Stimulated activated effector memory CD8-positive, alpha-beta T cell treated with anti-CD3 and anti-CD28 coated beads, Interleukin-12 subunit alpha, Interleukin-12 subunit beta, amount 100 ng/mL, for 72 hours (primary cell): ENCODE measurements at regions not wholly inside any gene's neighbourhood (a gene's known extent, or its start where the extent isn't known, plus 50 kb on each side); places are given as distances from the start of the nearest gene placed in this dataset.
"Not testable (repeated sequence)": the region's sequence is repeated elsewhere in the genome, so short reads cannot be mapped to it uniquely, and the experiment has no call there.

Experiments
- ATAC-seq: fragments of 150-1000 bp; cut with Tn5 transposase; 2 replicates; pipeline ENCODE4 v1.10.0; 2021
- DNase-seq, 2 donors: peaks; one replicate each; pipeline ENCODE4 v3.0.0; 2021 to 2022; ENCODE audit warnings: low spot score in 2 of 2
- H3K27ac Mint-ChIP-seq: one replicate; pipeline ENCODE4 v1.8.0; 2022; ENCODE audit warnings: mild to moderate bottlenecking, mixed read lengths
- H3K36me3 Mint-ChIP-seq: one replicate; pipeline ENCODE4 v1.8.0; 2022; ENCODE audit warnings: mild to moderate bottlenecking, mixed read lengths
- H3K4me1 Mint-ChIP-seq: one replicate; pipeline ENCODE4 v1.8.0; 2022; ENCODE audit warnings: mixed read lengths
- H3K4me3 Mint-ChIP-seq: one replicate; pipeline ENCODE4 v1.8.0; 2022; ENCODE audit warnings: mild to moderate bottlenecking, mixed read lengths
- H3K9me3 Mint-ChIP-seq: one replicate; pipeline ENCODE4 v1.8.0; 2022; ENCODE audit warnings: mixed read lengths

GRCh38 chr16:66032841-66033240 lies 333.6 kb upstream of the CDH5 start:
- ATAC-seq: no peak
- no peaks in the 10 kb centered on the region for H3K4me1 Mint-ChIP-seq
- no peaks in the 10 kb centered on the region for H3K36me3 Mint-ChIP-seq
- peaks cover 8% of the 10 kb centered on the region for H3K9me3 Mint-ChIP-seq
- no peak overlapping the region for H3K27ac Mint-ChIP-seq
- no peak for DNase-seq
- no peak overlapping the region for H3K4me3 Mint-ChIP-seq

- Mint-ChIP-seq H3K9me3 (peaks cover 8% of the 10 kb centered on the region), H3K4me3 (no peak overlapping the region), H3K4me1 (no peaks in the 10 kb centered on the region), H3K27ac (no peak overlapping the region), H3K36me3 (no peaks in the 10 kb centered on the region)
- no peak for ATAC-seq
- DNase-seq: no peak
These were observed 336.5 kb upstream of the CDH5 start for GRCh38 chr16:66030036-66030435.

- no peaks in the 10 kb centered on the region for H3K4me1 Mint-ChIP-seq
- no peaks in the 10 kb centered on the region for H3K36me3 Mint-ChIP-seq
- H3K9me3 Mint-ChIP-seq: peaks cover 11% of the 10 kb centered on the region
- no peak for ATAC-seq
- H3K27ac Mint-ChIP-seq: no peak overlapping the region
- H3K4me3 Mint-ChIP-seq: no peak overlapping the region
- no peak for DNase-seq
These were observed 337.8 kb upstream of the CDH5 start for GRCh38 chr16:66028510-66029216.

GRCh38 chr16:66026787-66027330 lies 339.6 kb upstream of the CDH5 start:
- Mint-ChIP-seq H3K27ac (no peak overlapping the region), H3K4me3 (no peak overlapping the region), H3K4me1 (no peaks in the 10 kb centered on the region), H3K9me3 (peaks cover 8% of the 10 kb centered on the region), H3K36me3 (no peaks in the 10 kb centered on the region)
- DNase-seq: no peak
- ATAC-seq: no peak

- no peaks in the 10 kb centered on the region for H3K36me3 Mint-ChIP-seq
- H3K9me3 Mint-ChIP-seq: peaks cover 8% of the 10 kb centered on the region
- no peak overlapping the region for H3K4me3 Mint-ChIP-seq
- no peak for ATAC-seq
- H3K27ac Mint-ChIP-seq: no peak overlapping the region
- H3K4me1 Mint-ChIP-seq: no peaks in the 10 kb centered on the region
- DNase-seq: no peak
These were observed 340.3 kb upstream of the CDH5 start for GRCh38 chr16:66026211-66026610.

DNA sequence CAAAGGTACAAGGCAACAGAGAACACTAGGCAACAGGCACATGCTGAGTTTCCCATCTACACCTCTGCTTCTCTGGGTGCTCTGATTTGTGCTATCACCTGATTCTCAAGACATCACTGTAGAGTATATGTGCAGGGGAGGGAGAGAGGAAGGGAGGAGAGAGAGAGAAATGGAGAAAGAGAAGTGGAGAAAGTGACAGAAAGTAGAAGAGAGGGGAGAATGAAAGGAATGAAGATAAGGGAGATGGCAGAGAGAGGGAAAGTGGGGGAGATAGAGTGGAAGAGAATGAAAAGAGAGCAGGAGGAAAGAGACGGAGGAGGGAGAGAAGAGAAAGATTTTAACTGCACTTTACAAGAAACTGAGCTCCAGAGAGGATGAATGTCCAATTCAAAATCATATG lies 340.7 kb upstream of the CDH5 start:
- DNase-seq (no peak), ATAC-seq (no peak)
- H3K36me3 Mint-ChIP-seq: no peaks in the 10 kb centered on the region
- H3K27ac Mint-ChIP-seq: no peak overlapping the region
- H3K4me1 Mint-ChIP-seq: no peaks in the 10 kb centered on the region
- H3K4me3 Mint-ChIP-seq: no peak overlapping the region
- peaks cover 8% of the 10 kb centered on the region for H3K9me3 Mint-ChIP-seq

DNA sequence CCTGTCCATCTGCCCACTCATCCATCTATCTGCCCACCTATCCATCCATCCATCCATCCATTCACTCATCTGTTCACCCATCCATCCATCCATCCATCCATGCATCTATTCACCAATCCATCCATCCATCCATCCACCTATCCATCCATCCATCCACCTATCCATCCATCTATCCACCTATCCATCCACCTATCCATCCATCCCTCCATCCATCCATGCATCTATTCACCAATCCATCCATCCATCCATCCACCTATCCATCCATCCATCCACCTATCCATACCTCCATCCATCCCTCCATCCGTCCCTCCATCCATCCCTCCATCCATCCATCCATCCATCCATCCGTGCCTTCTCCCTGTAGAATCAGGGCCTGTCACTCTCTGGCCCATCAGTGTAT lies 341.9 kb upstream of the CDH5 start:
- not testable (repeated sequence) for DNase-seq, ATAC-seq, H3K4me1 Mint-ChIP-seq, H3K27ac Mint-ChIP-seq, H3K36me3 Mint-ChIP-seq, H3K4me3 Mint-ChIP-seq
- H3K9me3 Mint-ChIP-seq: peaks cover 12% of the 10 kb centered on the region

DNA sequence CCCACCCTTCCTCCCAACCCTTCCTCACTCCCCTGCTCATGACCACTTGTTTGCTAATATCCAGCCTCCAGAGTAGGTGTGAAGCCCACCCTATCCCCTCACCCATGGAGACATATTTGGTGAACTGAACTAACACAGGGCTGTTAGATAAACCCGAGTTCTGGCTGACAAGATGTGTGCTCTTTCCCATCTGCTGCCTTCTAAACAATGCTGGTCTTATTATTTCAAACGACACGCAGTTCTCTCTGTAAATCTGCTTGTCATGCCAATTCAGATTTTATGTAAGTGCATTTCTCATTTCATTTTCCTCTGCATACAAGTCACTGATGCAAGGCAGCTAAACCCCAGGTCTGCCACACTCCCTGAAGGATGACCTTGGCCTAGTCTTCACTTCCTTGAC lies 343.0 kb upstream of the CDH5 start:
- no peak overlapping the region for H3K27ac Mint-ChIP-seq
- no peaks in the 10 kb centered on the region for H3K4me1 Mint-ChIP-seq
- no peaks in the 10 kb centered on the region for H3K36me3 Mint-ChIP-seq
- ATAC-seq (no peak), DNase-seq (no peak)
- H3K9me3 Mint-ChIP-seq: peaks cover 11% of the 10 kb centered on the region
- no peak overlapping the region for H3K4me3 Mint-ChIP-seq

DNA sequence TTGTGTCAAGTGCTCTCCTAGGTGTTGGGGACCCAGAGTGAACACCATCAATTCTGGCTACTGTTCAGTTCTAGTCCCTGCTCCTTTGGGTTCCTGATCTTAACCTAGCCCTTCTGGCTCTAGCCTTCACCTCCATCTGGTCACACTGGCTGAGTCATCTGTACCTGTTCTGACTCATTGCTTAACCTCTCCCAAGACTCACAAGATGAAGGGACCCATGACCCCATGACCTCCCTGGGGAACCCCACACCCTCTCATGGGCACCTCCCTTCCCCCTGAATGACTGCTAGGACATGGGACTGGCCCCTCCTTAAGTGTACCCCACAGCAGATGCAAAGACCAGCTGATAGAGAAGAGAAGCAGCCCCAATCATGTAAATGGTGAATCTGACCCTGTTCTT lies 345.8 kb upstream of the CDH5 start:
- Mint-ChIP-seq H3K36me3 (no peaks in the 10 kb centered on the region), H3K9me3 (peaks cover 11% of the 10 kb centered on the region), H3K27ac (no peak overlapping the region), H3K4me3 (no peak overlapping the region), H3K4me1 (no peaks in the 10 kb centered on the region)
- peak; percentile 57 for ATAC-seq
- DNase-seq: no peak

GRCh38 chr16:66020046-66020445 lies 346.4 kb upstream of the CDH5 start:
- ATAC-seq (no peak), DNase-seq (no peak)
- Mint-ChIP-seq H3K36me3 (no peaks in the 10 kb centered on the region), H3K4me3 (no peak overlapping the region), H3K27ac (no peak overlapping the region), H3K9me3 (peaks cover 11% of the 10 kb centered on the region), H3K4me1 (no peaks in the 10 kb centered on the region)

- H3K4me1 Mint-ChIP-seq, H3K4me3 Mint-ChIP-seq, ATAC-seq, DNase-seq, H3K27ac Mint-ChIP-seq, H3K36me3 Mint-ChIP-seq: not testable (repeated sequence)
- peaks cover 11% of the 10 kb centered on the region for H3K9me3 Mint-ChIP-seq
These were observed 347.0 kb upstream of the CDH5 start for GRCh38 chr16:66019502-66019901.

DNA sequence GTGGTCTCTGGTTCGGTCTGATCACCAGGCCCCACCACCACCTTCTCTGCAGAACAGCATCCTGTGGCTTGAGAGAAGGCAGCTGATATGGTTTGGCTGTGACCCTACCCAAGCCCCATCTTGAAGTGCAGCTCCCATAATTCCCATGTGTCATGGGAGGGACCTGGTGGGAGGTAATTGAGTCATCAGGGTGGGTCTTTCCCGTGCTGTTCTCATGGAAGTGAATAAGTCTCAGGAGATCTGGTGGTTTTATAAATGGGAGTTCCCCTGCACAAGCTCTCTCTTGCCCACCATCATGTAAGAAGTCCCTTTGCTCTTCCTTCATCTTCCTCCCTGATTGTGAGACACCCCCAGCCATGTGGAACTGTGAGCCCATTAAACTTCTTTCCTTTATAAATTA lies 352.3 kb upstream of the CDH5 start:
- H3K27ac Mint-ChIP-seq: no peak overlapping the region
- ATAC-seq (no peak), DNase-seq (no peak)
- H3K4me3 Mint-ChIP-seq: no peak overlapping the region
- no peaks in the 10 kb centered on the region for H3K9me3 Mint-ChIP-seq
- H3K36me3 Mint-ChIP-seq: no peaks in the 10 kb centered on the region
- H3K4me1 Mint-ChIP-seq: no peaks in the 10 kb centered on the region

DNA sequence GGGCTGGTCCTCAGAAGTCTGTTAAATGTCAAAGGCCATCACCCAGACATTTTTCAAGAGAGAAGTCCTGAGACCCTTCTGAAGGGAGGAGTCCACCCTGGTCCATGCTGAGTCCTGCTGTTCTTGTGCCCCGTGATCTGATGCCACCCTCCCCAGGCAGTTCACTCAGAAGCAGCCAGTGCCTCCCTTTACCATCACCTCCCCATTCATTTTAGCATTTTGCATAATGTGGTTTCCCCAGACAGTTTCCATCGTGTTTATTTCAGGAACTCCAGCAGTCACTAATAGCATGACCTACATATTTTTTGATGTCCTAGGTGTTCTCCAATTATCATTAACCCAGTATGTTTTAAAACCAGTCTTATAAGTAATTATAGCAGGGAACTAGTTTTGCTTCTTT lies 353.0 kb upstream of the CDH5 start:
- ATAC-seq (no peak), DNase-seq (no peak)
- H3K4me3 Mint-ChIP-seq: no peak overlapping the region
- no peak overlapping the region for H3K27ac Mint-ChIP-seq
- no peaks in the 10 kb centered on the region for H3K36me3 Mint-ChIP-seq
- no peaks in the 10 kb centered on the region for H3K9me3 Mint-ChIP-seq
- H3K4me1 Mint-ChIP-seq: no peaks in the 10 kb centered on the region

DNA sequence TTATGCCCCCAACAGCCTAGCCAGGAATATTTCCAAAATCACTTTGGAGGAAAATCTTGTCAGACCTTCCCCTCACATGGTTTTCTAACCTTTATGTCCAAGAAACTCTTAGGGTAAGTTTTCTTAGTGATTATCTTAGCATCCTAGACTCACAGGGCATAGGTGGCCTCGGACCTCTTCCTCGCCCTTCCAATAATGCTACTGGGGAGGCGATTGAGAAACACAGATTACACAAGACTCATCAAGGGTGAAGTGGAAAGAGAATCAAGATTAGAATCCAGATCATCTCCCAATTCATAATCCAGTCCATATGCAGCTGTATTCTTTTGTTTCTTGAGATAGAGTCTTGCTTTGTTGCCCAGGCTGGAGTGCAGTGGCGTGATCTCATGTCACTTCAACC lies 358.4 kb upstream of the CDH5 start:
- H3K9me3 Mint-ChIP-seq: peaks cover 2% of the 10 kb centered on the region

GRCh38 chr16:66007717-66008116 lies 358.8 kb upstream of the CDH5 start:
- Mint-ChIP-seq H3K9me3 (peaks cover 2% of the 10 kb centered on the region), H3K4me3 (no peak overlapping the region), H3K4me1 (no peaks in the 10 kb centered on the region), H3K27ac (no peak overlapping the region), H3K36me3 (no peaks in the 10 kb centered on the region)
- no peak for DNase-seq
- ATAC-seq: no peak

More for the DNA sequence above, 358.4 kb upstream of the CDH5 start:
- no peak for DNase-seq
- no peak for ATAC-seq
- Mint-ChIP-seq H3K4me1 (no peaks in the 10 kb centered on the region), H3K4me3 (no peak overlapping the region), H3K27ac (no peak overlapping the region), H3K36me3 (no peaks in the 10 kb centered on the region)

DNA sequence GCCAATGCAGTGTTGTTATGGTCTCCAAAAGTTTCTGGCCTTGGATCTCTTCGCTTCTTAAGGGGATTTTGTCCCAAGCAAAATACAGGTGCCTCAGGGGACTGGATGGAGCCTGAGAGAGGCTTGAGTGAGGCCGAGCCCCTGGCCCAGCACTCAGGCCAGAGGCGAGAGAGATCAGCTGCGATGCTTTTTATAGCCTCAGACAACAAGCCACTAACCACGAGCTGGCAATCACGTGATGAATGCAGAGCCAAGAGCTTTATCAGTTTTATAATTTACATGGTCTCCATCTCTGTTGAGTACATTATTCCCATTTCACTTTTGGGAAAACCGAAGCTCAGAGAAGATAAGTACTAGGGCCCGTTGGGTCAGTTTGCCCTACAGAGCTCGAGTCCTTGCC lies 360.0 kb upstream of the CDH5 start:
- peaks cover 2% of the 10 kb centered on the region for H3K9me3 Mint-ChIP-seq
- H3K27ac Mint-ChIP-seq: no peak overlapping the region

More for the DNA sequence above, 360.0 kb upstream of the CDH5 start:
- ATAC-seq: no peak
- Mint-ChIP-seq H3K4me3 (no peak overlapping the region), H3K4me1 (no peaks in the 10 kb centered on the region), H3K36me3 (no peaks in the 10 kb centered on the region)
- no peak for DNase-seq
